NCI-H1930 (cell line): ENCODE measurements at regions not wholly inside any gene's neighbourhood (a gene's known extent, or its start where the extent isn't known, plus 50 kb on each side); places are given as distances from the start of the nearest gene placed in this dataset.

Experiments
- DNase-seq, 2 experiments: peaks; one replicate each; lab custom pipeline; 2025; lab: John Stamatoyannopoulos, UW

- DNase-seq = no peak
Observed at GRCh38 chr9:35540315-35540714, 50.4 kb downstream of the RUSC2 start.

GRCh38 chr9:35546853-35547252 is 56.9 kb downstream of the RUSC2 start:
- DNase-seq = no peak

GRCh38 chr9:35547889-35548418 is 57.1 kb upstream of the TESK1 start:
- DNase-seq = no peak

DNA sequence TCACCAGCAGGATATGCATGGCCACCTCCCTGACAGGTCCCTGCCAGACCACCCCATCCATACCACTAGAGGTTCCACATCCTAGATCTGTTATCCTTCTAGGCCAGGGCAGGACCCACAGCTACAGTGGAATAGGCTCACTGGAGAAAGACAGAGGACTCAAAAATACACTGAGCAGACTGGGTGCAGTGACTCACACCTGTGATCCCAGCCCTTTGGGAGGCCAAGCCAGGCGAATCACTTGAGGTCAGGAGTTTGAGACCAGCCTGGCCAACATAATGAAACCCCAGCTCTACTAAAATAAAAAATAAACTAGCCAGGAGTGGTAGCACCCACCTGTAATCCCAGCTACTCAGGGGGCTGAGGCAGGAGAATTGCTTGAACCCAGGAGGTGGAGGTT is 56.5 kb upstream of the TESK1 start:
- DNase-seq = no peak

- DNase-seq = no peak
Observed at GRCh38 chr9:35549441-35549840, 55.6 kb upstream of the TESK1 start.

DNA sequence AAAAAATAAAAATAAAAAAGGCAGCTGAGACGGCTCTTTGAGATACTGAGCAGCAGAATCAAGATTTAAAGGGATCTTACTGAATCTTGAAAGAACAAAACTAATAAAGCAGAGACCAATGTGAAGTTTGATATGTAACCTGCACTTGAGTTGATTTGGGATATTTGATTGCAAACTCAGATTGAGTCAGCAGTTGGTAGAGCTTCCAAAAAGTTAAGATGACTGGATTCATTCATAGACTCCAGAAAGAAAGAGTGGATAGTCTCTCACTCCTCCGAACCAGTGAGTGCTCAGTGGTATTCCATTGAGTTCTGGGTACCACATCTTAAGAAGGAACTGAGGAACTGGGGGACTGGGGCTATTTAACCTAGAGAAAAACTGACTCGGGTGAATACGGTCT is 52.7 kb upstream of the TESK1 start:
- no peak for DNase-seq

DNA sequence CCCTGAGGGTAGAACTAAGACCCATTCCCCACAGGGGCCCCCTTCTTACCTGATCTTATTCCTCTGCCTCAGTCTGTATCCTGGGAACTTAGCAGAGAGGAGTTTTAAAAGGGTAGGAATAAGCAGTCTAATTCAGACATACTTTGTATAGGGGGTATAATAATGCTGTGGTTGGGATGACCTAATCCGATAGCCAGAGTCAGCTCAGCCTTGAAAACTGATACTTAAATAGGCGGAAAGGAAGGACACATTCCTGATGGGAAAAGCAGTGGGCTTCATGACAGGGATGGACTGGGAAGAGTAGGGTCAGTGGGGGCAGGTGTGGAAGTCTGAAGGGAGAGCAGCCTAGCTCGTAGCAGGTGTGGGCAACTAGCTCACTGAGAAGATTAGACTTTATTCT is 52.2 kb upstream of the TESK1 start:
- DNase-seq = no peak

GRCh38 chr9:35553670-35554543 is 51.2 kb upstream of the TESK1 start:
- DNase-seq = peak; percentile 11 to 30

- no peak for DNase-seq
Observed at GRCh38 chr9:35555246-35555701, 49.8 kb upstream of the TESK1 start.
